IMR-90 (cell line): ENCODE measurements at regions not wholly inside any gene's neighbourhood (a gene's known extent, or its start where the extent isn't known, plus 50 kb on each side); places are given as distances from the start of the nearest gene placed in this dataset.
"Not testable (repeated sequence)": the region's sequence is repeated elsewhere in the genome, so short reads cannot be mapped to it uniquely, and the experiment has no call there.

Experiments
- ATAC-seq: fragments of 200-7000 bp; cut with Tn5 transposase; 2 replicates; pipeline ENCODE4 v1.9.1; 2020; ENCODE audit warnings: low read depth, mild to moderate bottlenecking, moderate library complexity
- BruUV-seq: library from RNA; stranded (reverse); fragments of 400-500 nt; replicated peaks from 2 replicates; lab custom pipeline; 2021; lab: Mats Ljungman, UMichigan
- CTCF ChIA-PET: fragments of 300-600 bp; formaldehyde crosslinking; extraction: SDS; loops from one replicate; lab custom pipeline; 2021; ENCODE audit warnings: antibody characterized with exemption; lab: Yijun Ruan, JAX
- POLR2A ChIA-PET: fragments of 300-600 bp; sonication (Branson Sonifier 250); formaldehyde crosslinking; loops from one replicate; lab custom pipeline; 2022; ENCODE audit warnings: antibody characterized with exemption; ENCODE audit not compliant: unreplicated experiment; lab: Charles Lee
- DNase-seq: peaks from one replicate; pipeline ENCODE4 v3.0.0; 2013
- H2AFZ ChIP-seq: replicated peaks from 2 replicates; pipeline ENCODE3; 2013; ENCODE audit warnings: low read length, mild to moderate bottlenecking; ENCODE audit not compliant: poor library complexity
- H2AK5ac ChIP-seq: 2 replicates; pipeline ENCODE4 v1.6.1; 2013; ENCODE audit warnings: low read depth, low read length, inconsistent platforms
- H2AK9ac ChIP-seq: replicated peaks from 2 replicates; pipeline ENCODE3; 2013; ENCODE audit warnings: mild to moderate bottlenecking, low read depth, low read length, moderate library complexity; ENCODE audit not compliant: poor library complexity
- H2BK120ac ChIP-seq: 2 replicates; pipeline ENCODE4 v1.6.1; 2013; ENCODE audit warnings: low read depth, low read length, inconsistent platforms
- H2BK15ac ChIP-seq: 3 replicates; pipeline ENCODE4 v1.6.1; 2013; ENCODE audit warnings: low read depth, low read length, inconsistent platforms
- H2BK20ac ChIP-seq: 2 replicates; pipeline ENCODE4 v1.6.1; 2013; ENCODE audit warnings: low read depth, mild to moderate bottlenecking, inconsistent platforms, low read length, moderate library complexity
- H2BK5ac ChIP-seq: 2 replicates; pipeline ENCODE4 v1.6.1; 2013; ENCODE audit warnings: mild to moderate bottlenecking, low read depth, low read length, inconsistent platforms; ENCODE audit not compliant: poor library complexity, severe bottlenecking
- H3K14ac ChIP-seq: replicated peaks from 2 replicates; pipeline ENCODE4 v1.6.1; 2013; ENCODE audit warnings: low read depth, low read length, inconsistent platforms
- H3K18ac ChIP-seq: 2 replicates; pipeline ENCODE4 v1.6.1; 2013; ENCODE audit warnings: low read depth, low read length, control low read depth
- H3K23ac ChIP-seq: 2 replicates; pipeline ENCODE4 v1.6.1; 2013; ENCODE audit warnings: low read depth, low read length, inconsistent platforms
- H3K27ac ChIP-seq: 2 replicates; pipeline ENCODE4 v1.5.1; 2013; ENCODE audit warnings: mild to moderate bottlenecking, control low read depth, low read length; ENCODE audit not compliant: insufficient read depth
- H3K27me3 ChIP-seq: 2 replicates; pipeline ENCODE4 v1.6.1; 2013; ENCODE audit warnings: low read length; ENCODE audit not compliant: control insufficient read depth, insufficient read depth
- H3K36me3 ChIP-seq: 2 replicates; pipeline ENCODE4 v1.6.1; 2013; ENCODE audit warnings: low read length, mixed read lengths; ENCODE audit not compliant: control insufficient read depth, insufficient read depth
- H3K4ac ChIP-seq: 2 replicates; pipeline ENCODE4 v1.6.1; 2013; ENCODE audit warnings: low read depth, low read length, inconsistent platforms
- H3K4me1 ChIP-seq: 2 replicates; pipeline ENCODE4 v1.6.1; 2013; ENCODE audit warnings: low read length, mixed read lengths; ENCODE audit not compliant: control insufficient read depth, insufficient read depth
- H3K4me2 ChIP-seq: 2 replicates; pipeline ENCODE4 v1.6.1; 2013; ENCODE audit warnings: low read depth, mild to moderate bottlenecking, control low read depth, low read length, moderate library complexity
- H3K4me3 ChIP-seq: 2 replicates; pipeline ENCODE4 v1.5.1; 2013; ENCODE audit warnings: low read depth, mild to moderate bottlenecking, control low read depth, low read length, moderate library complexity; ENCODE audit not compliant: insufficient read depth
- H3K56ac ChIP-seq: 2 replicates; pipeline ENCODE4 v1.6.1; 2013; ENCODE audit warnings: low read length, inconsistent platforms; ENCODE audit not compliant: insufficient read depth; ENCODE audit errors: extremely low read depth
- H3K79me1 ChIP-seq, 2 experiments: 2 replicates each; pipeline ENCODE4 v1.6.1; 2013; ENCODE audit warnings: low read length in 2 of 2, inconsistent platforms in 1 of 2, low read depth in 1 of 2
- H3K9ac ChIP-seq: 2 replicates; pipeline ENCODE4 v1.6.1; 2013; ENCODE audit warnings: low read depth, low read length, control low read depth
- H3K9me1 ChIP-seq: 2 replicates; pipeline ENCODE4 v1.6.1; 2013; ENCODE audit warnings: low read length, inconsistent platforms; ENCODE audit not compliant: insufficient read depth
- H3K9me3 ChIP-seq: 2 replicates; pipeline ENCODE4 v1.6.1; 2013; ENCODE audit warnings: low read length; ENCODE audit not compliant: control insufficient read depth, insufficient read depth
- H4K20me1 ChIP-seq: 2 replicates; pipeline ENCODE4 v1.6.1; 2013; ENCODE audit warnings: low read length, inconsistent platforms; ENCODE audit not compliant: insufficient read depth
- H4K5ac ChIP-seq: 2 replicates; pipeline ENCODE4 v1.6.1; 2013; ENCODE audit warnings: mild to moderate bottlenecking, low read depth, low read length, control low read depth
- H4K8ac ChIP-seq, 2 experiments: 2 replicates each; pipeline ENCODE4 v1.6.1; 2013; ENCODE audit warnings: low read depth in 2 of 2, low read length in 2 of 2, control low read depth in 1 of 2, inconsistent platforms in 1 of 2
- H4K91ac ChIP-seq: 2 replicates; pipeline ENCODE4 v1.6.1; 2013; ENCODE audit warnings: low read depth, low read length, inconsistent platforms; ENCODE audit not compliant: insufficient read depth
- WGBS, 2 experiments: methylation state at CpG; one replicate each; pipeline versions ENCODE4 v1.1.5 to v1.1.7; 2013; ENCODE audit warnings: missing lambda C conversion rate in 2 of 2; ENCODE audit not compliant: insufficient read length in 1 of 2; ENCODE audit errors: extremely low coverage in 2 of 2; 5-methylcytosine and 5-hydroxymethylcytosine counted together
- dilution Hi-C: fragments of 300-500 bp; cut with HindIII; formaldehyde crosslinking; loops from one replicate; pipeline ENCODE4 v1.14.3; 2018; ENCODE audit warnings: low sequenced_read_pairs; ENCODE audit not compliant: unreplicated experiment
- in situ Hi-C: fragments of 300-500 bp; cut with MboI; formaldehyde crosslinking; loops from 3 replicates; pipeline ENCODE4 v1.14.3; 2019; ENCODE audit warnings: low sequenced_read_pairs, inconsistent platforms, mixed read lengths
- intact Hi-C: fragments of 100-400 bp; cut with micrococcal nuclease; formaldehyde crosslinking; loops from 2 replicates; pipeline ENCODE4 v1.10.0; 2022

DNA sequence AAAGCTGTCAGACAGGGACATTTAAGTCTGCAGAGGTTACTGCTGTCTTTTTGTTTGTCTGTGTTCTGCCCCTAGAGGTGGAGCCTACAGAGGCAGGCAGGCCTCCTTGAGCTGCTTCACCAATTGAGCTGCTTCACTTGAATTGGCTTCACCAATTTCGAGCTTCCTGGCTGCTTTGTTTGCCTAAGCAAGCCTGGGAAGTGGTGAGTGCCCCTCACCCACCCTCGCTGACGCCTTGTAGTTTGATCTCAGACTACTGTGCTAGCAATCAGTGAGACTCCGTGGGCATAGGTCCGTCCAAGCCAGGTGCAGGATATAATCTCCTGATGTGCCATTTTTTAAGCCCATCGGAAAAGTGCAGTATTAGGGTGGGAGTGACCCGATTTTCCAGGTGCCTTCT, 179.7 kb downstream of the TRIM51G start:
- H3K9me1 ChIP-seq, H2BK20ac ChIP-seq, H3K56ac ChIP-seq, BruUV-seq, H3K9ac ChIP-seq, H3K36me3 ChIP-seq, H4K8ac ChIP-seq, CTCF ChIA-PET, H3K18ac ChIP-seq, POLR2A ChIA-PET, H4K5ac ChIP-seq, H3K4me1 ChIP-seq, H3K14ac ChIP-seq, H3K27me3 ChIP-seq, H2BK5ac ChIP-seq, H2AFZ ChIP-seq, H2BK120ac ChIP-seq, in situ Hi-C loops, H4K20me1 ChIP-seq, H3K23ac ChIP-seq, dilution Hi-C loops, H3K79me1 ChIP-seq, H3K27ac ChIP-seq, H3K4me3 ChIP-seq, H2AK5ac ChIP-seq, DNase-seq, H2BK15ac ChIP-seq, H3K4ac ChIP-seq, ATAC-seq, H4K91ac ChIP-seq, H3K9me3 ChIP-seq, H2AK9ac ChIP-seq, H3K4me2 ChIP-seq: not testable (repeated sequence)
- WGBS, 2 experiments = 58% methylated on average over 2 of the region's 7 CpGs; no CpG with 5 or more reads in 1 of the 2 experiments
- intact Hi-C loops = loop anchor here (10.0 kb wide), 1 partner anchor 49 kb away; no protein-coding TSS in a partner anchor
